Hepatocyte (in vitro differentiated cells): ENCODE measurements at regions not wholly inside any gene's neighbourhood (a gene's known extent, or its start where the extent isn't known, plus 50 kb on each side); places are given as distances from the start of the nearest gene placed in this dataset.

Experiments
- EZH2 ChIP-seq: fragments of 200-600 bp; sonication (generic); IDR thresholded peaks from 2 replicates; pipeline ENCODE4 v1.6.1; 2016; ENCODE audit warnings: antibody characterized with exemption, mild to moderate bottlenecking, borderline replicate concordance
- EZH2phosphoT487 ChIP-seq: fragments of 200-600 bp; sonication (generic); IDR thresholded peaks from one replicate; pipeline ENCODE4 v1.6.1; 2018; ENCODE audit warnings: antibody characterized with exemption, mild to moderate bottlenecking, low read depth, moderate library complexity; ENCODE audit not compliant: unreplicated experiment, severe bottlenecking
- TF ChIP-seq, protein P1 (sequence below): fragments of 200-600 bp; sonication (generic); IDR thresholded peaks from 2 replicates; pipeline ENCODE4 v1.5.1; 2016; ENCODE audit warnings: antibody characterized with exemption, mild to moderate bottlenecking; ENCODE audit not compliant: poor library complexity

DNA sequence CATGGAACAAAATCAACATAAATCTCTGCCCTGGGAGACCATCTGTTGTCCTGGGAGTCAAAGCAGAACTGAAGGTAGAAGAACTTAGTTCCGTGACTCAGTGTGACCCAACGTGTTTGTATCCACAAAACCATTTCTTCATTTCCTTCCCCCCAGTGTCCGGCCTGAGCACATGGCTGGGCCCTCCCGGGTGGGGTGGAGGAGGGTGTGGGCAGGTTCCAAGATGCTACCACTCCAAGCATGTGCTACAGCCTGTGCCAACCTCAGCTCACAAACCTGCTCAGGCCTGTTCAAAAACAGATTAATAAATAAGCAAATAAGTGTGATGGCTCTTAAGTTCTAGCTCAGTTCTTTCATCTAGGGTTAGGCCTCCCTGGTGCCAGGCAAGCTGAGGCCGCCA lies 55.3 kb downstream of the SHANK2 start:
- TF ChIP-seq, protein P1, sequence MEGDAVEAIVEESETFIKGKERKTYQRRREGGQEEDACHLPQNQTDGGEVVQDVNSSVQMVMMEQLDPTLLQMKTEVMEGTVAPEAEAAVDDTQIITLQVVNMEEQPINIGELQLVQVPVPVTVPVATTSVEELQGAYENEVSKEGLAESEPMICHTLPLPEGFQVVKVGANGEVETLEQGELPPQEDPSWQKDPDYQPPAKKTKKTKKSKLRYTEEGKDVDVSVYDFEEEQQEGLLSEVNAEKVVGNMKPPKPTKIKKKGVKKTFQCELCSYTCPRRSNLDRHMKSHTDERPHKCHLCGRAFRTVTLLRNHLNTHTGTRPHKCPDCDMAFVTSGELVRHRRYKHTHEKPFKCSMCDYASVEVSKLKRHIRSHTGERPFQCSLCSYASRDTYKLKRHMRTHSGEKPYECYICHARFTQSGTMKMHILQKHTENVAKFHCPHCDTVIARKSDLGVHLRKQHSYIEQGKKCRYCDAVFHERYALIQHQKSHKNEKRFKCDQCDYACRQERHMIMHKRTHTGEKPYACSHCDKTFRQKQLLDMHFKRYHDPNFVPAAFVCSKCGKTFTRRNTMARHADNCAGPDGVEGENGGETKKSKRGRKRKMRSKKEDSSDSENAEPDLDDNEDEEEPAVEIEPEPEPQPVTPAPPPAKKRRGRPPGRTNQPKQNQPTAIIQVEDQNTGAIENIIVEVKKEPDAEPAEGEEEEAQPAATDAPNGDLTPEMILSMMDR, result no peak
- no peak for TF ChIP-seq EZH2
- no peak for TF ChIP-seq EZH2phosphoT487
